ENCODE measurements at regions not wholly inside any gene's neighbourhood (a gene's known extent, or its start where the extent isn't known, plus 50 kb on each side); places are given as distances from the start of the nearest gene placed in this dataset.

DNA sequence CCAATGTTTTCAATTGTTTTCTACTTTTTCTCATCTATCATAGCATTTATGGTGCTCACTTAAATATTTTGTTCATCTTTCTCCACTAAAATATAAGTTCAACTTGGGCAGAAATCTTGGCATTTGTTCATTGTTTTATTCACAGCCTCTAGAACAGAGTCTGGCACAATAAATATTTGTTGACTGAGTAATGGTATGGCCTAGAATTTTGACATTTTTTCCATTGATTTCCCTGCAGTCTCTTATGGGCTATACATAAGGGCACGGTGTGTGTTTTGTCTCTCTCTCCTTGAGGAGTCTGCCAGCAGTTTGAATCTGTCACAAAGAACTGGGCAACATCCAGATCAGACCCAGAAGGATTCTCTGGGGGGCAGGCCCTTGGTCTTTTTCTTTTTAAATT lies 379.7 kb downstream of the TMEM38B start:
- TF ChIP-seq MAX (IDR thresholded peaks at IDR 0.05) (no peak), CTCF (IDR thresholded peaks at IDR 0.05; ENCODE audit: low read depth, low read length, missing input control) (no peak), TAF1 (conservative IDR thresholded peaks at IDR 0.05) (no peak), ZBTB33 (IDR thresholded peaks at IDR 0.05) (no peak), SP1 (IDR thresholded peaks at IDR 0.05) (no peak)

All from liver (tissue), 3 donors.